Head of caudate nucleus (tissue), 42 donors: ENCODE measurements at regions not wholly inside any gene's neighbourhood (a gene's known extent, or its start where the extent isn't known, plus 50 kb on each side); places are given as distances from the start of the nearest gene placed in this dataset.
"Not testable (repeated sequence)": the region's sequence is repeated elsewhere in the genome, so short reads cannot be mapped to it uniquely, and the experiment has no call there.

Experiments used
- DNase-seq, 42 donors: peaks; one replicate each; pipeline versions ENCODE4 v3.0.0 to v3.0.0-alpha.2; 2020 to 2021; ENCODE audit warnings: mixed read lengths in 7 of 42
- intact Hi-C: fragments of 100-400 bp; cut with DNase I; formaldehyde crosslinking; loops from one replicate; pipeline ENCODE4 v1.15.0; 2022

DNA sequence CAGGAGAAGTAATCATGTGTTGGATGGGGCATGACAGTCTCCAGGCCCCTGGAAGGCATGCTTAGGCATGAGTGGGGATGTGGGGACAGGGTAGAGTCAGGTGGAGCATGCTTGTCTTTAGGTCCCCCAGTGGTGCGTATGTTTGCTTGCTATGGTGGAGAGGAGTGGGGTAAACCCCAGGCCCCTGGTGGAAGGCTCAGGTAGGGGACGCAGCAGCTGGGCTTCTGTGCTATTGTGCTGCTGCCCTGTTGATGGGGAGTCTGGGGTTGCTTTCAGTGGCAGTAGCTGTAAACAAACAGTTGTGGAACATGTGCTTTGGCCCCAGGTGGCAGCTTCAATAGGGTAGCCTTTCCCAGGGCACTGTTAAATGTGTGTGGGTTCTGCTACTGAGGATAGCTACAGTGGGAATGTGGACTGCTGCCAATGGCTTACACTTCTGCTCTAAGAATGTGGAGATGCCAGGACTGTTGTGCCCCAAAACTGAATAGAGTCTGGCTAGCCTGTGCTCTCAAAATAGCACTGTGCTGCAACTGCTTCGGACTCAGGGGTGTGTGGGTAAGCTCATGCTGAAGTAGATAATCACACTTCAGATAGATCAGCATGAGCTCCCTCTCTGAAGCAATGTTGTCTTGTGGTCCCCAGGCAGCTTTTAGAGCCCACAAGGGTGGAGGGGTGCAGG lies 1257.3 kb downstream of the DIAPH3 start:
- no peak for DNase-seq
- intact Hi-C loops = no loop called here

DNA sequence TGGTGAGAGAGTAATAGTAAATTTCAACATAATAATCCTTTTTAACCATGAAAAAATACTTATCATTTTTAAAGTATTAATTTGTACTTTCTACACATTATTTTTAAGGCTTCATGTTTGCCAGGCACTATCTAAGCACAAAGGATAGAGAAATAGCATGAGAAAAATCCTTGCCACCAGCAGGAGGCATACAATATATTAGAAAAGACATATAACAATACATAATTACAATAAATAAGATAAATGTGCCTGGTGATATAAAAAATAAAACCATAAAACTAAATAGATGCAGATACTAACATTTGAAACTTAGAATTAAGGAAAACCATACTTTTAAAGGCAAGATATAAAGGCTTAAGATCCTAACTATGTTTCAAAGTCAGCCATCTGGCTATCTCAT lies 1256.4 kb downstream of the DIAPH3 start:
- intact Hi-C loops = no loop called here
- DNase-seq = no peak

DNA sequence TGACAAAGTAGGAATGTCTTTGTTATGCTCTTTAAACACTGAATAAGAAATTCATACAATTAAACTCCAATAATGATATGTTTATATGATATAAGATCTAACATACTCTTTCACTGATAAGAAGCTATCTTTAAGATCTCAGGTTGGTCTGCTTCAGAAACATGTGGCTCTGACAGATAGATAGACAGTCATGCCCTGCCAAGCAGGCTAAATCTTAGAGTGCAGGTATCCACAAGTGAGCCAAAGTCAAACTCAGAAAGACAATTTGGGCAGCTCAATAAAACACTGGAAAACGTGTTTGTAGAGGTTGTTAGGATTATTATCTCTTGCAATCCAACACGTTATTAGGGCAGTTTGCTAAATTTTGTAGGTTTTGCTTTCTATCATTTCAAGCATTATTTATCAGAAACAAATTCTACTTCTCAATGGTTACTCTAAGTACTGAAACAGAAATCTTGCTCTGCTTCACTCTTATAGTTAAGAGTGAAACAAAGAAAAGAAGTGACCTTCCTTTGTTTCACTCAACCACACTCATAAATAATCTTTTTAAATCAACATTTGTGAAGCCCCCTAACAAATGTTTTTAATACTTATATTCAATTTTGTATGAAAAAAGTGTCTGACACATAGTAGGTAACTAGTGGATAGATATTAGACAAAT lies 1255.6 kb downstream of the DIAPH3 start:
- intact Hi-C loops = no loop called here

GRCh38 chr13:58919551-58919950 lies 1244.2 kb downstream of the DIAPH3 start:
- intact Hi-C loops = no loop called here
- no peak for DNase-seq

More for the DNA sequence above, 1255.6 kb downstream of the DIAPH3 start:
- DNase-seq = no peak

- DNase-seq = no peak
- intact Hi-C loops = no loop called here
Measured at GRCh38 chr13:58921129-58921528, 1242.6 kb downstream of the DIAPH3 start.

DNA sequence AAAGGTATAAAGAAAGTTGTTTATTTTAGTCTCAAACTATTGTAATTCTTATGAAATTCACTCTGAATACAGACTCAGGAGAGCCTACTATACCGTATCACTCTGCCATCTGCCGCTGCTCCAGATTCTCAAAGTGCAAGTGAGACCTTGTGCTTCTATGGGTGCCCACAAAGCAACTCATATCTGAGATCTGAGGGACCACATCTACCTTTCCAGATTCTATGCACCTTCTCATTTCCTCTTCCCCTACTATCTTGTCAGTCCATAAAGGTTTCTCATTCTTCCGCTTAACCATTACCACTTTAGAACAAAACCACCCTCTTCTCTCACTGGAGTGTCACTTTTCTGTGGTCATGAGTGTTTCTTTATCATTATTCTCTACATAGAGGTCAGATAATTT lies 1236.9 kb downstream of the DIAPH3 start:
- intact Hi-C loops = no loop called here
- DNase-seq = no peak

DNA sequence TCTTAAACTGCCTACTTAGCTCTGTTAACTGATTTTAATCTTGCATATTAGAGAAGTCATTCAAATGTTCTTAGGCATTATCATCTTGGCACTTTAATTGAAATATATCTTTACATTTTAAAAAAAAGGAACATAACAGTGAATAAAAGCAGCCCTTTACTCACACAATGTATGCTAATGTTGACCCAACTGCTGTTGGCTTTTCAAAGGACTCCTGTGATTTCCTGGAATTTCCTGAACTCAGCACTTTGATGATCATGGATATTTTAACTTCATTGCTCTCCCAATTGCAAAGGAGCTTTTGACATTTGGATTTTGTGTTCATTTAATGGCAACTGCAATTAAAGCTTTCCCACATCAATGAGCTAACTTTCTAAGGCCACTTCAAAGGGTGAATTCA lies 1230.3 kb downstream of the DIAPH3 start:
- intact Hi-C loops = no loop called here

DNA sequence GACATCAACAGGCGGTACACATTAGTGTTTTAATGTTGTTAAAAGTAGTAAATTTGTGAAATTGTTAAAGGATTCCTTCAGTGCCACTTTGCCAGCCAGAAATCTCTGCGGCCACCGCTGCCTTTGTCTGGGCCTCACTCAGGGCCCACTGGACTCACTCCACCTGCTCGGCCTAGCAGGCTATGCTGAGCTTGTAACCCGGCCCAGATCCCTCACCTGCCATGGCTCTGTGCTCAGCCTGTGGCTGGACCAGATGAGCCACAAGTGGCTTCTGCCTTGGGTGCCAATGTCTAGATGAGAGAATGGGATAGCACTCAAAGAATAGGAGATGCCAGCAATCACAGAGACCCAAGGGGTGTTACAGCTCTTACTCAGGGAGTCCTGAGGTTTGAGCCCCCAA lies 1228.0 kb downstream of the DIAPH3 start:
- intact Hi-C loops = no loop called here
- DNase-seq = no peak

More for the DNA sequence above, 1230.3 kb downstream of the DIAPH3 start:
- DNase-seq = no peak

- intact Hi-C loops = no loop called here
- no peak for DNase-seq
Measured at GRCh38 chr13:58946274-58946673, 1217.5 kb downstream of the DIAPH3 start.

DNA sequence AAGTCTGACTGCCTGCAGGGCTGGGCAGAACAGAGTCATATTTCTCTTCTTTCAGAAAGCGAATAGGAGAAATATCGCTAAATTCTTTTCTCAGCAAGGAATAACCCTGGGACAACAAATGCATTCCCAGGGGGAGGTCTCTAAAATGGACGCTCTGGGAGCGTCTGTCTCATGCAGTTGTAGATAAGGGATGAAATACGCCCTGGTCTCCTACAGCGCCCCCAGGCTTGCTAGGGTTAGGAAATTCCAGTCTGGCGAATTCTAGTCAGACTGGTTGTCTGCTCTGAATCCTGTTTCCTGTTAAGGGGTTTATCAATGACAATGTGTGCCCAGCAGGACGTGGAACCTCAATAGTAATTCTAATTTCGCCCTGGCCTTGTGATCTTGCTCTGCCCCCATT lies 1214.1 kb downstream of the DIAPH3 start:
- intact Hi-C loops = no loop called here
- no peak for DNase-seq

- intact Hi-C loops = no loop called here
- no peak for DNase-seq
Measured at GRCh38 chr13:58950911-58951310, 1212.8 kb downstream of the DIAPH3 start.

DNA sequence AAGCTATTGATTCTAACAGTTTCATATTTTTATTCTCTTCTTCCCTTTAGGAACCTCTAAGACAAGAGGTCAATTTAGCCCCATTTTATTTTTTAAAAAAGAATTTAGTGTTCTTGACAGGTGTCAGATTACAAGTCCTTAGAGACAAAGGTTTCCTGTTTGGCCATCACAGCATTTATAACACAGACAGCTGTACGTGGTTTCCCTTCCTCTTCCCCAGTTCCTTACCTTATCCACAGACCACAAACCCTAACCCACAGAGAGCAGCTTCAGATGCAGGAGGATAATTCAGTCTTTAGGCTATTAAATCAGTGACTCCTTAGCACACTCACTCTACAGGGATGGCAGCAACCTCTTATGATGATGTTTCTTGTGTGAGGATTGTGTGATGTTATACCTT lies 1210.1 kb downstream of the DIAPH3 start:
- intact Hi-C loops = no loop called here
- DNase-seq = no peak

GRCh38 chr13:58955546-58956385 lies 1208.0 kb downstream of the DIAPH3 start:
- no peak for DNase-seq
- intact Hi-C loops = no loop called here

GRCh38 chr13:58958097-58958496 lies 1205.6 kb downstream of the DIAPH3 start:
- intact Hi-C loops, DNase-seq: not testable (repeated sequence)

GRCh38 chr13:58960888-58961287 lies 1202.8 kb downstream of the DIAPH3 start:
- intact Hi-C loops = no loop called here
- DNase-seq = no peak

DNA sequence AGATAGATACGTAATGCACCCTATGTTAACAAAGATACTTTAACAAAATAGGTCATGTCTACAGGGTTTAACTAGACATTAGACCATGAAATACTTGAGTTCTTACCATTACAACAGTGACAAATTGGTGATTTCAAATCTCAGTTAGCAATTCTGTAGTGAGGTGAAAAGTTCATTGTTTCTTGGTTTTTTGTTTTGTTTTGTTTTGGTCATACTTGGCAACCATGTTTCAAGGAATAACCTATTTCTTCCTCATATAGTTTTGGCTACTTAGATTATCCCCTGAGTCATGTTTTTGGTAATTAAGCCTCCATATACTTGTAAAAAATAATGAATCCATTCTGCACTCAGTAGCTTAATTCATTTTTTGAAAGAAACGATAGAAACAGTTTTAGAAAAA lies 1200.4 kb downstream of the DIAPH3 start:
- intact Hi-C loops = no loop called here
- no peak for DNase-seq

GRCh38 chr13:58964048-58964447 lies 1199.7 kb downstream of the DIAPH3 start:
- intact Hi-C loops = no loop called here
- DNase-seq = no peak

- DNase-seq = no peak
- intact Hi-C loops = no loop called here
Measured at GRCh38 chr13:58977085-58977484, 1186.6 kb downstream of the DIAPH3 start.

GRCh38 chr13:58978331-58978730 lies 1185.4 kb downstream of the DIAPH3 start:
- intact Hi-C loops = no loop called here
- no peak for DNase-seq

- intact Hi-C loops = no loop called here
- DNase-seq = no peak
Measured at GRCh38 chr13:58979851-58980250, 1183.9 kb downstream of the DIAPH3 start.
